Astrocyte (in vitro differentiated cells and primary cell): ENCODE measurements at regions not wholly inside any gene's neighbourhood (a gene's known extent, or its start where the extent isn't known, plus 50 kb on each side); places are given as distances from the start of the nearest gene placed in this dataset.

Experiments used
- EZH2 ChIP-seq: IDR thresholded peaks from 2 replicates; pipeline ENCODE4 v1.6.1; 2012; ENCODE audit warnings: mild to moderate bottlenecking, low read length, inconsistent platforms; ENCODE audit not compliant: insufficient read depth
- TF ChIP-seq, protein P1 (sequence below): IDR thresholded peaks from 2 replicates; pipeline ENCODE4 v1.5.1; 2011; ENCODE audit warnings: low read depth, mild to moderate bottlenecking, inconsistent platforms, low read length, moderate library complexity; ENCODE audit not compliant: insufficient read depth

GRCh38 chr6:145244349-145245100, 490.8 kb downstream of the EPM2A start:
- TF ChIP-seq EZH2: no peak
- TF ChIP-seq, protein P1, sequence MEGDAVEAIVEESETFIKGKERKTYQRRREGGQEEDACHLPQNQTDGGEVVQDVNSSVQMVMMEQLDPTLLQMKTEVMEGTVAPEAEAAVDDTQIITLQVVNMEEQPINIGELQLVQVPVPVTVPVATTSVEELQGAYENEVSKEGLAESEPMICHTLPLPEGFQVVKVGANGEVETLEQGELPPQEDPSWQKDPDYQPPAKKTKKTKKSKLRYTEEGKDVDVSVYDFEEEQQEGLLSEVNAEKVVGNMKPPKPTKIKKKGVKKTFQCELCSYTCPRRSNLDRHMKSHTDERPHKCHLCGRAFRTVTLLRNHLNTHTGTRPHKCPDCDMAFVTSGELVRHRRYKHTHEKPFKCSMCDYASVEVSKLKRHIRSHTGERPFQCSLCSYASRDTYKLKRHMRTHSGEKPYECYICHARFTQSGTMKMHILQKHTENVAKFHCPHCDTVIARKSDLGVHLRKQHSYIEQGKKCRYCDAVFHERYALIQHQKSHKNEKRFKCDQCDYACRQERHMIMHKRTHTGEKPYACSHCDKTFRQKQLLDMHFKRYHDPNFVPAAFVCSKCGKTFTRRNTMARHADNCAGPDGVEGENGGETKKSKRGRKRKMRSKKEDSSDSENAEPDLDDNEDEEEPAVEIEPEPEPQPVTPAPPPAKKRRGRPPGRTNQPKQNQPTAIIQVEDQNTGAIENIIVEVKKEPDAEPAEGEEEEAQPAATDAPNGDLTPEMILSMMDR: no peak
